Motor neuron (in vitro differentiated cells): ENCODE measurements at regions not wholly inside any gene's neighbourhood (a gene's known extent, or its start where the extent isn't known, plus 50 kb on each side); places are given as distances from the start of the nearest gene placed in this dataset.

Experiments
- ATAC-seq, 8 experiments: fragments of 200-7000 bp; cut with Tn5 transposase; replicated peaks in 6 of 8; 2 replicates each; pipeline ENCODE4 v1.8.0; 2021; ENCODE audit warnings: mild to moderate bottlenecking in 8 of 8, moderate library complexity in 8 of 8
- H3K27ac ChIP-seq, 2 donors: fragments of 250-450 bp; sonication (Bioruptor Pico); 2 replicates each; pipeline ENCODE4 v1.9.0; 2021; ENCODE audit warnings: antibody characterized with exemption in 2 of 2, mild to moderate bottlenecking in 2 of 2, moderate library complexity in 1 of 2
- H3K4me1 ChIP-seq, 2 donors: fragments of 250-450 bp; sonication (Bioruptor Pico); replicated peaks in 1 of 2; 2 replicates each; pipeline ENCODE4 v1.6.1; 2021; ENCODE audit warnings: antibody characterized with exemption in 2 of 2, mild to moderate bottlenecking in 2 of 2, moderate library complexity in 1 of 2
- H3K4me3 ChIP-seq, 5 donors: fragments of 250-450 bp; sonication (Bioruptor Pico); 2 replicates each; pipeline ENCODE4 v1.9.0; 2021; ENCODE audit warnings: antibody characterized with exemption in 5 of 5, mild to moderate bottlenecking in 5 of 5, moderate library complexity in 4 of 5
- WGBS, 10 experiments: fragments of 450-650 bp; shearing (Covaris generic); methylation state at CpG; one replicate each; pipeline ENCODE4 v1.0.0; 2022; 5-methylcytosine and 5-hydroxymethylcytosine counted together
- in situ Hi-C, 9 experiments: fragments of 400-800 bp; cut with MboI; loops; one replicate each; pipeline ENCODE4 v1.15.0; 2021; ENCODE audit warnings: low sequenced_read_pairs in 9 of 9, low pct_unique_long_range_greater_than_20kb in 2 of 9; ENCODE audit not compliant: unreplicated experiment in 9 of 9

DNA sequence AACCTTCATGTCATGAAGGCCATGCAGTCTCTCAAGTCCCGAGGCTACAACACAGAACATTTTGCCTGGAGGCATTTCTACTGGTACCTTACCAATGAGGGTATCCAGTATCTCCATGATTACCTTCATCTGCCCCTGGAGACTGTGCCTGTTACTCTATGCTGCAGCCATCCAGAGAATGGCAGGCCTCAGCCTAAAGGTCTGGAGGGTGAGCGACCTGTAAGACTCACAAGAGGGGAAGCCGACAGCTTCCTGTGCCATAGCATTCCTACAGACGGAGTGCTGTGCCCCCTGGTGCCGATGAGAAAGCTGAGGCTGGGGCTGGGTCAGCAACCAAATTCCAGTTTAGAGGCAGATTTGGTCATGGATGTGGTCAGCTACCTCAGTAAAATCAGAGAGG lies 51.3 kb upstream of the CADPS start:
- 0 to 100% (median 62%) methylated on average over 1 to 5 of the region's 5 CpGs; no CpG with 5 or more reads in 3 of the 10 experiments for WGBS, 10 experiments
- Histone ChIP-seq H3K4me3 (no peak overlapping the region), H3K4me1 (peaks cover 0 to 7% of the 10 kb centered on the region in 2 donors), H3K27ac (no peak overlapping the region)
- in situ Hi-C loops, result no loop called here
- no peak for ATAC-seq

- 60 to 86% (median 67%) methylated on average over 1 of the region's 1 CpG; no CpG with 5 or more reads in 4 of the 10 experiments for WGBS, 10 experiments
- in situ Hi-C loops, result no loop called here
- H3K4me1 ChIP-seq, result peaks cover 0 to 7% of the 10 kb centered on the region in 2 donors
- no peak overlapping the region for H3K27ac ChIP-seq
- H3K4me3 ChIP-seq, result no peak overlapping the region
- ATAC-seq, result no peak
Observed at GRCh38 chr3:62928256-62928655, 53.0 kb upstream of the CADPS start.

- ATAC-seq, result peak in 7 of 8 experiments; percentile 22 to 72 (median 68)
- Histone ChIP-seq H3K4me1 (peaks cover 0 to 7% of the 10 kb centered on the region in 2 donors), H3K4me3 (no peak overlapping the region), H3K27ac (no peak overlapping the region)
- in situ Hi-C loops, result no loop called here
Observed at GRCh38 chr3:62929771-62930170, 54.6 kb upstream of the CADPS start.

GRCh38 chr3:62935793-62936192 lies 60.6 kb upstream of the CADPS start:
- in situ Hi-C loops, result no loop called here
- WGBS, 10 experiments, result 8 to 100% (median 78%) methylated on average over 1 of the region's 1 CpG; no CpG with 5 or more reads in 2 of the 10 experiments
- no peak overlapping the region for H3K27ac ChIP-seq
- ATAC-seq, result no peak
- no peak overlapping the region for H3K4me3 ChIP-seq
- peaks cover 6 to 12% of the 10 kb centered on the region in 2 donors for H3K4me1 ChIP-seq

GRCh38 chr3:62936626-62937254 lies 61.5 kb upstream of the CADPS start:
- no peak for ATAC-seq
- 20 to 100% (median 84%) methylated on average over 1 to 5 of the region's 5 CpGs; no CpG with 5 or more reads in 1 of the 10 experiments for WGBS, 10 experiments

GRCh38 chr3:62938583-62938982 lies 63.4 kb upstream of the CADPS start:
- ATAC-seq, result no peak
- no peak overlapping the region for H3K27ac ChIP-seq
- no peak overlapping the region for H3K4me3 ChIP-seq
- in situ Hi-C loops, result no loop called here
- WGBS, 10 experiments, result 58 to 100% (median 92%) methylated on average over 1 to 2 of the region's 2 CpGs; no CpG with 5 or more reads in 1 of the 10 experiments
- H3K4me1 ChIP-seq, result peaks cover 23 to 40% of the 10 kb centered on the region in 2 donors

More at GRCh38 chr3:62936626-62937254, 61.5 kb upstream of the CADPS start:
- in situ Hi-C loops, result no loop called here
- Histone ChIP-seq H3K4me3 (no peak overlapping the region), H3K4me1 (peaks cover 8 to 22% of the 10 kb centered on the region in 2 donors), H3K27ac (no peak overlapping the region)

DNA sequence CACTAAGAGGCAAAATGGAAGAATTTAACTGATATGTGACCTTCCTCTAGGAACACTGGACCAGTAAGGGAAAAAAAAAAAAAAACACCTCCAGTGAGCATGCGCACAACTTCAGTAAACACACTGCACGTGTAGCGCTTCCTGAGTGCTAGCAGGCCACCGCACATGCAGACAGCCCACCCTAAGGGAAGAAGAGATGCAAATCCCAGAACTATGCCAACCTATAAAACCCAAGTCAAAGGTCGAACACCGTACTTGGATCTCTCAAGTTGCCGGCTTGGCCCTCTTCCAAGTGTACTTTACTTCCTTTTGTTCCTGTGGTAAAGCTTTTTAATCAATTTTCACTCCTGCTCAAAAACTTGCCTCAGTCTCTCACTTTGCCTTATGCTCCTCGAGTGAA lies 64.5 kb upstream of the CADPS start:
- 20 to 94% (median 81%) methylated on average over 1 to 6 of the region's 8 CpGs; no CpG with 5 or more reads in 1 of the 10 experiments for WGBS, 10 experiments
- H3K4me3 ChIP-seq, result no peak overlapping the region
- ATAC-seq, result no peak
- in situ Hi-C loops, result no loop called here
- H3K27ac ChIP-seq, result peak overlapping the region in 1 of 2 donors; percentile 94
- H3K4me1 ChIP-seq, result peaks cover 28 to 42% of the 10 kb centered on the region in 2 donors

DNA sequence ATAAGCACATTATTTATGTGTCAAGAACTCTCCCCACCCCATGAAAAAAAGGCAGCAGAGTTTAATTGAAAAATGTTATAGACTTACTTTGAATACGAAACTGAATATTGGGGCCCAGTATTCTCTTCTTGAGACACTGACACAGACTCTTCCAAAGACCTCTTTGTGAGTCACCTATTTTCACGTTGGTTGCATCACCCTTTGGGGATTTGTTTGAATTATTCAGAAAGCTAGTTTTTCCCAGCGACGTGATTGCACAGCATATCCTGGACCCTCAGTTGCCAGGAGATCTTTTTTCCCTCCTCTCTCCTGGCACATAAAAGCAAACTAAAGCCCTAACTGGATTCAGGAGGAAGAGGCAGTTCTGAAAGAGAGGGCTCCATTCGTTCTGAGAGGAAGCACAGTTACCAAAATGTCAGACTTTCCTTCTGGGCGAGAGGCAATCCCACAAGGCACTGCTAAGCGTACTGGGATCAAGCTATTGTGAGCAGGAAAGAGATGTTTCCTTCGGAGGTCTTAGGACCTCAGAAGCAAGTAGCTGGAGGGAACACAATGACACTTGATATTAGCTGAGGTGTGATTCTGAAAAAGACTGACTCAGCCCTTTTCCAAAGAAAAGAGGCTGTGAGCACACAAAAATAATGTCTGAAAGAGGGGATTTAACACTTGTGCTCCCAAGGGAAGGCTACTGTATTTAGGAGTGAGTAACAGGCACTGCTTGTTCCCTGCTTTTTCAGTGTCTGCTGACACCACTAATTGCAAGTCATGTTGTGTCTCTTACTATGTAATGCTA lies 65.8 kb upstream of the CADPS start:
- Histone ChIP-seq H3K4me3 (peak overlapping the region in 4 of 5 donors; percentile 5 to 24 (median 14)), H3K27ac (peak overlapping the region; percentile 88 to 94), H3K4me1 (peaks cover 28 to 42% of the 10 kb centered on the region in 2 donors)
- peak; percentile 62 to 98 (median 86) for ATAC-seq
- in situ Hi-C loops, result no loop called here
- 0 to 39% (median 19%) methylated on average over 2 to 7 of the region's 8 CpGs for WGBS, 10 experiments

DNA sequence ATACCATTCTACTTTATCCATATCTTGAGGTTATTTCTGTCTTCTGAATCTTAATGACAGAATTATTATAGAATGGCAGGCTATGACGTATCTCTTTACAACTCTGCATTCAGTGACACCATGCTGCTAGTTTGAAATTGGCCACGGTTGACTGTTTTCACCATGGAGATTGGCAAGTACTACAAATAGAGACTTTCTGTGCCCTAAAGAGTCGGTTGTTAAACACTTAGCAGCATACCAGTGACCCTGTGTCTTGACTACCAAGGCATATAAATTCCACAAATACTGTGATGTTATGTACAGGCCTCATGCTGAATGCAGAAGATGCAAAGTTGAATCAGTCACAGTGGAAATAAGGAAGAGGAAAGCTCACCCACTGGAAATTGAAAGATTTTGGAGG lies 67.0 kb upstream of the CADPS start:
- WGBS, 10 experiments, result 13 to 43% (median 31%) methylated on average over 1 to 3 of the region's 3 CpGs; no CpG with 5 or more reads in 2 of the 10 experiments
- Histone ChIP-seq H3K4me3 (no peak overlapping the region), H3K27ac (peak overlapping the region; percentile 21 to 94), H3K4me1 (peaks cover 28 to 46% of the 10 kb centered on the region in 2 donors)
- in situ Hi-C loops, result no loop called here
- peak in 7 of 8 experiments; percentile 14 to 77 (median 58) for ATAC-seq

DNA sequence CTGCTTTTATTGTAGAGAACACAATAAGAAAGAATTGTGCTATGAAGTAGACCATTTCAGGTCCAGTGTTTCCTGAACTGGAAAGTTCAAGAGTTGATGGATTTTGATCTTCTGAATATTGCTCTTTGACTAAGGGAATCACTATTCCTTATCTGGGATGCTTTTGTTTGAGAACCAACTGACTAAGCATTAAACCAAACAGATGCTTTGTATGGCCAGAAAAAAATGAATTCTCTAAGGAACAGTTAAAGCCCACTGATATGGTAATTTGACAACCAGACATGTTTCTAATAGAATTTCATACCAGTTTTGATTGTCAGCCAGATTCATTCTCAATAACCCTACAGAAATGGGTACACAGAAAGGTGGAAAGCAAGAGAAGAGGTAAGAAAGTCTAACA lies 67.5 kb upstream of the CADPS start:
- ATAC-seq, result no peak
- in situ Hi-C loops, result no loop called here
- peaks cover 31 to 47% of the 10 kb centered on the region in 2 donors for H3K4me1 ChIP-seq
- H3K27ac ChIP-seq, result peak overlapping the region; percentile 2 to 21
- H3K4me3 ChIP-seq, result no peak overlapping the region

DNA sequence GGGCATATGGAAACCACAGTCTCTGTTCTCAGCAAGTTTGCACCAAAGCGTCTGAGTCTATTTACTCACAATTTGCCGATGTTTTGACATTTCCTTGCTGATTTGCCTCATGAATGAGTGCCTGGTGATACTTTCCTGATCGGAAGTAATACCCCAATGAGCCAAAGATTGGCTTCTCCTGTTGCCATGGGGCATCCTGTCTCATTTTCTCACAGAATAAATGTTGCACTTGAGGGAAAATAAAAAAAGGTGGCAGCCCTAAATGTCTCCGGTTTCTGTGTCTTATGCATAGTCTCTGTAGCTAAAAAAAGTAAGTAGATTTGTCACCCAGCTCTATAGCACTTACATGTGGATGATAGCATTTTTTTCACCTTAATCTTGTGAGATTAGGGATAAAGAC lies 73.7 kb upstream of the CADPS start:
- in situ Hi-C loops, result no loop called here
- ATAC-seq, result no peak
- Histone ChIP-seq H3K4me3 (no peak overlapping the region), H3K4me1 (peaks cover 4 to 9% of the 10 kb centered on the region in 2 donors), H3K27ac (no peak overlapping the region)
- 18 to 100% (median 63%) methylated on average over 1 to 4 of the region's 4 CpGs; no CpG with 5 or more reads in 1 of the 10 experiments for WGBS, 10 experiments

DNA sequence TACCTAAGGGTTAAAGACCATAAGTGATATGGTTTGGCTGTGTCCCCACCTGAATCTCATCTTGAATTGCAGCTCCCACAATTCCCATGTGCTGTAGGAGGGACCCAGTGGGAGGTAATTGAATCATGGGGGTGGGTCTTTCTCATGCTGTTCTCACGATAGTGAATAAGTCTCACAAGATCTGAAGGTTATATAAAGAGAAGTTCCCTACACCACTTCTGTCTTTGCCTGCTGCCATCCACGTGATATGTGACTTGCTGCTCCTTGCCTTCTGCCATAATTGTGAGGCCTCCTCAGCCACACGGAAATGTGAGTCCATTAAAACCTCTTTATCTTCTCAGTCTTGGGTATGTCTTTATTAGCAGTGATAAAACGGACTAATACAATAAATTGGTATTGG lies 75.0 kb upstream of the CADPS start:
- Histone ChIP-seq H3K4me1 (peaks cover 7% of the 10 kb centered on the region in 2 donors), H3K4me3 (no peak overlapping the region), H3K27ac (no peak overlapping the region)
- 0 to 100% (median 29%) methylated on average over 1 to 4 of the region's 4 CpGs; no CpG with 5 or more reads in 2 of the 10 experiments for WGBS, 10 experiments
- ATAC-seq, result peak in 5 of 8 experiments; percentile 32 to 60 (median 51)
- in situ Hi-C loops, result no loop called here

GRCh38 chr3:62951037-62951613 lies 75.9 kb upstream of the CADPS start:
- in situ Hi-C loops, result no loop called here
- no peak for ATAC-seq
- Histone ChIP-seq H3K4me3 (no peak overlapping the region), H3K27ac (no peak overlapping the region), H3K4me1 (peaks cover 7% of the 10 kb centered on the region in 2 donors)
- WGBS, 10 experiments, result 48 to 100% (median 74%) methylated on average over 1 to 4 of the region's 4 CpGs; no CpG with 5 or more reads in 1 of the 10 experiments
